ENCODE measurements at regions not wholly inside any gene's neighbourhood (a gene's known extent, or its start where the extent isn't known, plus 50 kb on each side); places are given as distances from the start of the nearest gene placed in this dataset.

GRCh38 chr10:10462151-10462941 lies 555.3 kb upstream of the CELF2 start:
- no peak for DNase-seq (ENCODE audit: low read depth)

GRCh38 chr10:10471758-10472157 lies 545.9 kb upstream of the CELF2 start:
- no peak for DNase-seq (ENCODE audit: low read depth)

GRCh38 chr10:10475812-10476211 lies 541.9 kb upstream of the CELF2 start:
- DNase-seq (ENCODE audit: low read depth) = no peak

GRCh38 chr10:10477844-10478243 lies 539.8 kb upstream of the CELF2 start:
- DNase-seq (ENCODE audit: low read depth) = peak; percentile 82

DNA sequence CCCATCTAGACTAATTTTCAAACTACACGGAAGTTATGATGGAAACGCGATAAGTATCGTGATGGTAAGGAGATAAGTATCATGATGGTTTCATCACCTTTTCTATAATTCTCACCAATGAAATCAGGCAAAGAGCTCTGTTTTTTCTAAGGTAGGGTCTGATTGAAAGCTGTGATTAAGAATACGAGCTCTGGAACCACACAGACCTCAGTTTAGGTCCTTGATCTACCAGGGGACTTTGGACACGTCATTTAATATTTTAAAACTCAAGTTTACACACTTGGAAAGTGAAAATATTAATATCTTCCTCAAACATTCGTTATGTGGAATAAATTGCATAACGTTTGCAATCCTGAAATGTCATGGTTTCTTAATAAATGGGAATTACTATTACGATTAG lies 538.2 kb upstream of the CELF2 start:
- no peak for DNase-seq (ENCODE audit: low read depth)

GRCh38 chr10:10482613-10483012 lies 535.1 kb upstream of the CELF2 start:
- DNase-seq (ENCODE audit: low read depth) = no peak

DNA sequence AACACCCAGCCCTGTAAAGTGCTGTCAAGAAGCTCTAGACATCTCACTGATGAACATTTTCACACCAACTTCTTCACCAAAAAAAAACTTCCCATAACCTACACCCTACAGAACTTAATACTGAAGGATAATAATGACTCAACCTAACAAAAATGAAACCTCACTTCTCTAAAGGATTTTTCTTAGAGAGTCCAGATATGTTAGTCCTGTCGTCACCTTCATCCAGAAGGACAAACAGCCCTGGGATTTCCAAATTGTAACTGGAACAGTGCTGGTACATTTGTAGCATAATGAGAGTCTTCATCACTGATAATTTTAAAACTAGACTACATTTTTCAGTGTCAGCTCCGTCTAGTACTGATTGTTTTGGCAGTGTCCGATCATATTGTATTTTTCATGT lies 528.6 kb upstream of the CELF2 start:
- peak; percentile 13 for DNase-seq (ENCODE audit: low read depth)

GRCh38 chr10:10489805-10490571 lies 527.7 kb upstream of the CELF2 start:
- peak; percentile 36 for DNase-seq (ENCODE audit: low read depth)

GRCh38 chr10:10490581-10490980 lies 527.1 kb upstream of the CELF2 start:
- no peak for DNase-seq (ENCODE audit: low read depth)

DNA sequence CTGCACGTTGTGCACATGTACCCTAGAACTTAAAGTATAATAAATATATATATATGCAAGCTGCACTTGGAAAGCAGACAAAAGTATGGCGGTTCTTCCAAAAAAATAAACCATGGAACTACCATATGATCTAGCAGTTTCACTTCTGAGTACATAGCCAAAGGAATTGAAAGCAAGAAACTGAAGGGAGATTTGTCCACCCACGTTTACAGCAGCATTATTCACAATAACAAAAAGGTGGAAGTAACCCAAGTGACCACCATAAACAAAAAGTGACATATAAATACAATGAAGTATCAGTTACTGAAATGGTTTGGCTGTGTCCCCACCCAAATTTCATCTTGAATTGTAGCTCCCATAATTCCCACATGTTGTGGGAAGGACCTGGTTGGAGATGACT lies 525.3 kb upstream of the CELF2 start:
- DNase-seq (ENCODE audit: low read depth) = no peak

GRCh38 chr10:10493833-10494232 lies 523.8 kb upstream of the CELF2 start:
- no peak for DNase-seq (ENCODE audit: low read depth)

- no peak for DNase-seq (ENCODE audit: low read depth)
These were observed 520.4 kb upstream of the CELF2 start for GRCh38 chr10:10497245-10497644.

DNA sequence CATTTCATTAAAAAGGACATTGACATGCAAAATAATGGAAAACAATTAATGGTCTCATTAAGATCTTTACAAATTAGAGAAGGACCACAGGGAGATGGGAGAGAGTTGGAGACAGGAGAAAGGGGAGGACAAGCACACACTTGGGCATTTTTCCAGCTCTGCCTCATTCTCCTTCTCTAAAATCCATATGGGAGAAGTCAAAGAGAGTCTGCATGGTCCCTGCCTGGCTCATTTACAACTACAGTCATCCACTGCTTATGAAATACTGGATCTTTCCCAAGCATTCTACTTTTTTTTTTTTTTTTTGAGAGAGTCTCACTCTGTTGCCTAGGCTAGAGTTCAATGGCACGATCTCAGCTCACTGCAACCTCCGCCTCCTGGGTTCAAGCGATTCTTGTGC lies 518.9 kb upstream of the CELF2 start:
- peak; percentile 31 for DNase-seq (ENCODE audit: low read depth)

GRCh38 chr10:10499839-10500238 lies 517.8 kb upstream of the CELF2 start:
- peak; percentile 90 for DNase-seq (ENCODE audit: low read depth)

- peak; percentile 95 for DNase-seq (ENCODE audit: low read depth)
These were observed 516.7 kb upstream of the CELF2 start for GRCh38 chr10:10500937-10501336.

GRCh38 chr10:10503772-10504171 lies 513.9 kb upstream of the CELF2 start:
- DNase-seq (ENCODE audit: low read depth) = no peak

- no peak for DNase-seq (ENCODE audit: low read depth)
These were observed 509.5 kb upstream of the CELF2 start for GRCh38 chr10:10508211-10508610.

- no peak for DNase-seq (ENCODE audit: low read depth)
These were observed 507.5 kb upstream of the CELF2 start for GRCh38 chr10:10510179-10510578.

GRCh38 chr10:10513067-10513466 lies 504.6 kb upstream of the CELF2 start:
- DNase-seq (ENCODE audit: low read depth) = no peak

DNA sequence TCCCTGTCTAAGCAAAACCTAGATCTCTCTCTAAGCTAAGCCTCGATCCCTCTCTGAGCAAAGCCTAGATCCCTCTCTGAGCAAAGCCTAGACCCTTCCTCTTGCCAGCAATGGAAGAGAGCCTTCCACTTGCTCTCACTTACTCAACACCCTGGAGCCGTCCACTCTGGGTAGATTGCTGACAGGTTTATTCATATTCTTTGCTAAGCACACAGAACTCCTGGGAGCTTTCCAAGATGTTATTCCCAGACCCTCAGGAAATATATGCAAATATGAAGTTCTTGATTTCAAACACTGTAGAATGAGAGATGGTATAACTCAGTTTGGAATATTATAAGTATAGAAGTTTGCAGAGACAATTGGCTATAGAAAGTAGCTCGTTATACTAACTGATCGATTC lies 503.8 kb upstream of the CELF2 start:
- no peak for DNase-seq (ENCODE audit: low read depth)

DNA sequence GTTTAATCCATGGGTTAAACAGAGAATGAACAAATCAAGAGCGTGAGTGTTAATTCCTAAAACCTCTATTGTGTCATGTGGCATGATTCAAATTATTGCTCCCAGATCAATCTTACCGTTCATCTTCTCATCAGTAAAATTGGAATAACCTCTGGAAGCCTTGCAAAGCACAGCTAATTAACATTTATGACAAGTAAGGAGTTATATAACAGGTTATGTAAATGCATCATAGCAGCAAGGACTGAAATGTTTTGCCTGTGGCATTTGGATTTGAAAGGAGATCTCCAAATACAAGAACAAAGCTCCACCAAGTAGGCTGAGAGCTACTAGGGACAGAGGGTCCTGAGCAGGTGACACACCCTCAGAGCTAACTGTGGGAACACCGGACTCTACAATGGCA lies 502.9 kb upstream of the CELF2 start:
- no peak for DNase-seq (ENCODE audit: low read depth)

DNA sequence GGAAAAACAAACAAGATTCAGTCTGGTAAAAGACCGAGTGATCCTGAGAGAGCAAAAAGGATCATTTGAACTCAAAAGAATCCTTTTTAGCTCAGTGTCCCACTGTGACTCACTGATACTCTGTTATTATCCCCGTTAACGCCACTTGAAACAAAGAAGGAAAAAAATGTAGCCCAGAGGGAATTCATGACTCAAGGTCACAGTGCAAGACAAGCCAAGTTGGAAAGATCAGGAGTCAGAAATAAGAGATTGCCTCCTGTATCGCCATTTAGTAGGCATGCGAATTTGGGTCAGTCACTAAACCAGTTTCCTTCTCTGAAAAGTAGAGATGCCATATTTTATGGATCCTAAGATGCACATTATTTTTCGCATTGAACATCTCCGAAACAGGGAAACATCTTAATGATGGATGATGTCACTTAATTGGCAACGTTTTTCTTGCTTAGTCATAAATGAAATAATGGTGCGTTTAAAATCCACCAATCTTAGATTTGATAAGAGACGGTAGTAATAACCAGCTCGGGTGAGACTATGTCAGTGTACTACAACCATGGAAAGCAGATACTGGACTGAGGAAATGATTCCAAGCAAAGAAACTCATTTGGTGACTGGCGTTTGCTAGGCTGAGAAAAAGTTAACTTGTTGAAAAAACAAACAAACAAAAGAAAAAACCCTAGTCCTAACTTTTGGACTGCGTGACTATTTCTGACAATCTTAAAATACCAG lies 502.0 kb upstream of the CELF2 start:
- DNase-seq (ENCODE audit: low read depth) = no peak
